Smooth muscle cell (in vitro differentiated cells): ENCODE measurements at regions not wholly inside any gene's neighbourhood (a gene's known extent, or its start where the extent isn't known, plus 50 kb on each side); places are given as distances from the start of the nearest gene placed in this dataset.

ENCODE experiments used
- DNase-seq: peaks from one replicate; lab custom pipeline; 2025; ENCODE audit not compliant: unreplicated experiment; lab: John Stamatoyannopoulos, UW
- H2AFZ ChIP-seq: fragments of 200-600 bp; sonication (generic); 2 replicates; pipeline ENCODE4 v1.6.0; 2016; ENCODE audit warnings: antibody characterized with exemption, low read depth, mild to moderate bottlenecking
- H3F3A ChIP-seq: fragments of 200-600 bp; sonication (generic); 2 replicates; pipeline ENCODE4 v1.6.0; 2017; ENCODE audit warnings: antibody characterized with exemption, low read depth
- H3K27ac ChIP-seq: fragments of 200-600 bp; sonication (generic); 2 replicates; pipeline ENCODE4 v1.5.1; 2016; ENCODE audit warnings: low read depth, mild to moderate bottlenecking
- H3K27me3 ChIP-seq: fragments of 200-600 bp; sonication (generic); 2 replicates; pipeline ENCODE4 v1.6.1; 2016; ENCODE audit warnings: low read depth, mild to moderate bottlenecking
- H3K36me3 ChIP-seq: fragments of 200-600 bp; sonication (generic); 2 replicates; pipeline ENCODE4 v1.5.1; 2016; ENCODE audit warnings: low read depth
- H3K4me1 ChIP-seq: fragments of 200-600 bp; sonication (generic); 2 replicates; pipeline ENCODE4 v1.5.1; 2016; ENCODE audit warnings: low read depth
- H3K4me2 ChIP-seq: fragments of 200-600 bp; sonication (generic); 2 replicates; pipeline ENCODE4 v1.6.0; 2016; ENCODE audit warnings: mild to moderate bottlenecking
- H3K4me3 ChIP-seq: fragments of 200-600 bp; sonication (generic); 2 replicates; pipeline ENCODE4 v1.5.1; 2016; ENCODE audit warnings: mild to moderate bottlenecking
- H3K79me2 ChIP-seq: fragments of 200-600 bp; sonication (generic); 2 replicates; pipeline ENCODE4 v1.6.0; 2016; ENCODE audit warnings: low read depth, mild to moderate bottlenecking
- H3K9ac ChIP-seq: fragments of 200-600 bp; sonication (generic); 2 replicates; pipeline ENCODE4 v1.6.0; 2016; ENCODE audit warnings: low read depth
- H3K9me3 ChIP-seq: fragments of 200-600 bp; sonication (generic); replicated peaks from 2 replicates; pipeline ENCODE4 v1.5.1; 2016; ENCODE audit warnings: low read depth
- H4K20me1 ChIP-seq: fragments of 200-600 bp; sonication (generic); 2 replicates; pipeline ENCODE4 v1.6.0; 2016; ENCODE audit warnings: low read depth
- CTCF ChIP-seq: fragments of 200-600 bp; sonication (generic); IDR thresholded peaks from 2 replicates; pipeline ENCODE4 v1.5.1; 2017; ENCODE audit warnings: borderline replicate concordance, mild to moderate bottlenecking, antibody characterized with exemption; ENCODE audit not compliant: insufficient read depth, poor library complexity, severe bottlenecking
- WGBS: methylation state at CpG from one replicate; pipeline ENCODE4 v1.1.7; 2016; ENCODE audit warnings: low lambda C conversion rate; 5-methylcytosine and 5-hydroxymethylcytosine counted together

- no peaks in the 10 kb centered on the region for H3K79me2 ChIP-seq
- H3K4me2 ChIP-seq, result no peak overlapping the region
- no peaks in the 10 kb centered on the region for H4K20me1 ChIP-seq
- no peaks in the 10 kb centered on the region for H3K27me3 ChIP-seq
- H3K27ac ChIP-seq, result no peak overlapping the region
- DNase-seq, result no peak
- H3F3A ChIP-seq, result no peaks in the 10 kb centered on the region
- H3K9me3 ChIP-seq, result no peaks in the 10 kb centered on the region
- 98% methylated on average over 2 of the region's 2 CpGs for WGBS
- no peak overlapping the region for H3K9ac ChIP-seq
- no peak overlapping the region for H3K4me3 ChIP-seq
- H3K4me1 ChIP-seq, result no peaks in the 10 kb centered on the region
- no peak overlapping the region for H2AFZ ChIP-seq
- no peaks in the 10 kb centered on the region for H3K36me3 ChIP-seq
- TF ChIP-seq CTCF, result no peak
Observed at GRCh38 chr7:50835156-50835555, 52.5 kb upstream of the GRB10 start.

- H3K4me3 ChIP-seq, result no peak overlapping the region
- no peaks in the 10 kb centered on the region for H3K79me2 ChIP-seq
- H2AFZ ChIP-seq, result no peak overlapping the region
- no peak overlapping the region for H3K27ac ChIP-seq
- 88% methylated on average over 6 of the region's 6 CpGs for WGBS
- no peak for TF ChIP-seq CTCF
- no peaks in the 10 kb centered on the region for H4K20me1 ChIP-seq
- no peak overlapping the region for H3K4me2 ChIP-seq
- H3K27me3 ChIP-seq, result no peaks in the 10 kb centered on the region
- DNase-seq, result no peak
- no peaks in the 10 kb centered on the region for H3K9me3 ChIP-seq
- no peaks in the 10 kb centered on the region for H3F3A ChIP-seq
- H3K9ac ChIP-seq, result no peak overlapping the region
- no peaks in the 10 kb centered on the region for H3K36me3 ChIP-seq
- H3K4me1 ChIP-seq, result no peaks in the 10 kb centered on the region
Observed at GRCh38 chr7:50834679-50835078, 52.0 kb upstream of the GRB10 start.

- DNase-seq, result no peak
- no peak overlapping the region for H3K9ac ChIP-seq
Observed at GRCh38 chr7:50834031-50834535, 51.4 kb upstream of the GRB10 start.

More at GRCh38 chr7:50834031-50834535, 51.4 kb upstream of the GRB10 start:
- 67% methylated on average over 1 of the region's 1 CpG for WGBS
- Histone ChIP-seq H3K4me3 (no peak overlapping the region), H3K79me2 (no peaks in the 10 kb centered on the region), H3K27me3 (no peaks in the 10 kb centered on the region), H3K9me3 (no peaks in the 10 kb centered on the region), H3K36me3 (no peaks in the 10 kb centered on the region), H3K4me2 (no peak overlapping the region), H3K4me1 (no peaks in the 10 kb centered on the region), H2AFZ (no peak overlapping the region), H3F3A (no peaks in the 10 kb centered on the region), H3K27ac (no peak overlapping the region), H4K20me1 (no peaks in the 10 kb centered on the region)
- TF ChIP-seq CTCF, result no peak
